H1 (cell line): ENCODE measurements at regions not wholly inside any gene's neighbourhood (a gene's known extent, or its start where the extent isn't known, plus 50 kb on each side); places are given as distances from the start of the nearest gene placed in this dataset.

Experiments
- CTCF ChIA-PET: fragments of 300-600 bp; sonication (Branson Sonifier 250); formaldehyde crosslinking; loops from one replicate; lab custom pipeline; 2021; ENCODE audit not compliant: partially characterized antibody; lab: Charles Lee
- POLR2A ChIA-PET: fragments of 300-600 bp; sonication (Branson Sonifier 250); formaldehyde crosslinking; loops from one replicate; lab custom pipeline; 2021; ENCODE audit warnings: inconsistent platforms; ENCODE audit not compliant: partially characterized antibody; lab: Charles Lee
- DNase-seq, 2 experiments: peaks; one replicate each; pipeline versions ENCODE4 v3.0.0 to v3.0.0-alpha.2; 2010 to 2022; ENCODE audit warnings: low spot score in 2 of 2, low read depth in 1 of 2, mixed read lengths in 1 of 2
- FAIRE-seq: peaks from 2 replicates; lab custom pipeline; 2011; peaks lifted over from hg19 to GRCh38; lab: Jason Lieb, UNC
- H2AFZ ChIP-seq: 2 replicates; pipeline ENCODE4 v1.8.1; 2012; ENCODE audit warnings: low read length, inconsistent platforms
- H2AK5ac ChIP-seq: 2 replicates; pipeline ENCODE4 v1.6.1; 2013; ENCODE audit warnings: low read depth, low read length
- H2BK120ac ChIP-seq: replicated peaks from 2 replicates; pipeline ENCODE3; 2013; ENCODE audit warnings: low read depth, low read length, inconsistent platforms
- H2BK12ac ChIP-seq: 2 replicates; pipeline ENCODE4 v1.6.1; 2013; ENCODE audit warnings: low read depth, low read length
- H2BK15ac ChIP-seq: 2 replicates; pipeline ENCODE4 v1.6.1; 2013; ENCODE audit warnings: low read length
- H2BK20ac ChIP-seq: 2 replicates; pipeline ENCODE4 v1.6.1; 2013; ENCODE audit warnings: low read length
- H2BK5ac ChIP-seq: 2 replicates; pipeline ENCODE4 v1.6.1; 2013; ENCODE audit warnings: low read depth, low read length
- H3K14ac ChIP-seq: 2 replicates; pipeline ENCODE4 v1.6.1; 2013; ENCODE audit warnings: inconsistent platforms; ENCODE audit not compliant: insufficient read length
- H3K18ac ChIP-seq: 2 replicates; pipeline ENCODE4 v1.6.1; 2013; ENCODE audit warnings: low read length; ENCODE audit errors: extremely low read depth
- H3K23ac ChIP-seq: 2 replicates; pipeline ENCODE4 v1.6.1; 2013; ENCODE audit warnings: inconsistent platforms; ENCODE audit not compliant: insufficient read length
- H3K23me2 ChIP-seq: 2 replicates; pipeline ENCODE4 v1.6.1; 2013; ENCODE audit warnings: low read depth, low read length
- H3K27ac ChIP-seq: 2 replicates; pipeline ENCODE4 v1.6.1; 2011; ENCODE audit warnings: low read depth, low read length, inconsistent platforms
- H3K27me3 ChIP-seq, 4 experiments: replicated peaks in 1 of 4; 1 replicate in 1 of 4; 2 replicates in 3 of 4; pipeline versions ENCODE4 v1.6.1 to v1.8.1; 2011 to 2013; ENCODE audit warnings: low read length in 3 of 4, mild to moderate bottlenecking in 3 of 4, inconsistent platforms in 2 of 4, mixed read lengths in 2 of 4, moderate library complexity in 1 of 4; ENCODE audit not compliant: control insufficient read depth in 3 of 4, insufficient read depth in 3 of 4; ENCODE audit errors: extremely low read depth in 1 of 4
- H3K36me3 ChIP-seq, 4 experiments: 2 replicates each; pipeline versions ENCODE4 v1.6.1 to v1.8.1; 2011 to 2013; ENCODE audit warnings: mild to moderate bottlenecking in 4 of 4, low read length in 3 of 4, moderate library complexity in 2 of 4, control low read depth in 1 of 4, inconsistent platforms in 1 of 4; ENCODE audit not compliant: insufficient read depth in 4 of 4, control insufficient read depth in 2 of 4
- H3K4ac ChIP-seq: replicated peaks from 2 replicates; pipeline ENCODE3; 2013; ENCODE audit warnings: low read length, low read depth, mixed read lengths, inconsistent platforms; ENCODE audit not compliant: insufficient read length
- H3K4me1 ChIP-seq, 4 experiments: replicated peaks in 1 of 4; 1 replicate in 1 of 4; 2 replicates in 3 of 4; pipeline versions ENCODE4 v1.6.1 to v1.8.1; 2011 to 2013; ENCODE audit warnings: low read length in 3 of 4, inconsistent platforms in 2 of 4, mixed read lengths in 1 of 4; ENCODE audit not compliant: insufficient read depth in 4 of 4, control insufficient read depth in 3 of 4
- H3K4me2 ChIP-seq, 2 experiments: 2 replicates each; pipeline versions ENCODE4 v1.6.1 to v1.8.1; 2011 to 2013; ENCODE audit warnings: low read depth in 2 of 2, low read length in 2 of 2, control low read depth in 1 of 2, inconsistent platforms in 1 of 2, mild to moderate bottlenecking in 1 of 2; ENCODE audit not compliant: insufficient read depth in 1 of 2
- H3K4me3 ChIP-seq, 4 experiments: fragments of 200-600, 300-600 bp in 1 of 4; sonication (generic), shearing (Covaris generic), sonication (Bioruptor Twin) in 1 of 4; 2 replicates each; pipeline versions ENCODE4 v1.5.1 to v1.8.1; 2011 to 2016; ENCODE audit warnings: low read length in 4 of 4, low read depth in 3 of 4, control low read depth in 2 of 4, inconsistent platforms in 2 of 4, mild to moderate bottlenecking in 2 of 4, mixed read lengths in 1 of 4, moderate library complexity in 1 of 4; ENCODE audit not compliant: insufficient read depth in 2 of 4; ENCODE audit errors: extremely low read depth in 1 of 4
- H3K56ac ChIP-seq: replicated peaks from 2 replicates; pipeline ENCODE3; 2013; ENCODE audit warnings: low read depth, mild to moderate bottlenecking, mixed read lengths, low read length, inconsistent platforms; ENCODE audit not compliant: insufficient read length
- H3K79me1 ChIP-seq: 2 replicates; pipeline ENCODE4 v1.6.1; 2013; ENCODE audit warnings: low read depth, low read length, control low read depth
- H3K79me2 ChIP-seq, 2 experiments: 2 replicates each; pipeline versions ENCODE4 v1.6.1 to v1.8.1; 2012 to 2013; ENCODE audit warnings: low read length in 2 of 2, mild to moderate bottlenecking in 2 of 2, inconsistent platforms in 1 of 2; ENCODE audit not compliant: insufficient read depth in 2 of 2, control insufficient read depth in 1 of 2
- H3K9ac ChIP-seq, 4 experiments: replicated peaks in 1 of 4; 1 replicate in 1 of 4; 2 replicates in 3 of 4; pipeline versions ENCODE4 v1.6.1 to v1.8.1; 2011 to 2013; ENCODE audit warnings: low read depth in 3 of 4, low read length in 3 of 4, control low read depth in 2 of 4, mild to moderate bottlenecking in 2 of 4, moderate library complexity in 2 of 4, inconsistent platforms in 1 of 4; ENCODE audit errors: extremely low read depth in 1 of 4
- H3K9me3 ChIP-seq, 2 experiments: 2 replicates each; pipeline versions ENCODE4 v1.6.1 to v1.8.1; 2012 to 2013; ENCODE audit warnings: mild to moderate bottlenecking in 2 of 2, moderate library complexity in 2 of 2, control low read depth in 1 of 2, inconsistent platforms in 1 of 2, low read depth in 1 of 2, low read length in 1 of 2, mixed read lengths in 1 of 2; ENCODE audit not compliant: insufficient read depth in 2 of 2
- H4K20me1 ChIP-seq, 2 experiments: replicated peaks in 1 of 2; 2 replicates each; pipeline versions ENCODE3 to v1.8.1; 2011 to 2013; ENCODE audit warnings: inconsistent platforms in 2 of 2, low read length in 2 of 2, mild to moderate bottlenecking in 1 of 2; ENCODE audit not compliant: insufficient read depth in 2 of 2, control insufficient read depth in 1 of 2
- H4K5ac ChIP-seq: 2 replicates; pipeline ENCODE4 v1.6.1; 2013; ENCODE audit warnings: low read length, low read depth, mixed read lengths, inconsistent platforms; ENCODE audit not compliant: insufficient read length
- H4K8ac ChIP-seq: 2 replicates; pipeline ENCODE4 v1.8.0; 2013; ENCODE audit warnings: mild to moderate bottlenecking, moderate library complexity, low read length, inconsistent platforms; ENCODE audit not compliant: insufficient read depth; ENCODE audit errors: extremely low read depth
- H4K91ac ChIP-seq: replicated peaks from 2 replicates; pipeline ENCODE3; 2013; ENCODE audit warnings: low read length, mixed read lengths, inconsistent platforms; ENCODE audit not compliant: insufficient read length
- KDM1A ChIP-seq: fragments of 200-600, 300-600 bp; sonication (generic); IDR thresholded peaks from 2 replicates; pipeline ENCODE4 v1.7.1; 2016; ENCODE audit warnings: mild to moderate bottlenecking, low read length, borderline replicate concordance
- MAFK ChIP-seq: IDR thresholded peaks from 2 replicates; pipeline ENCODE4 v1.6.1; 2012; ENCODE audit warnings: low read depth, mild to moderate bottlenecking, improper control_type of control experiment, low read length
- POU5F1 ChIP-seq: IDR thresholded peaks from 2 replicates; pipeline ENCODE4 v1.6.1; 2011; ENCODE audit warnings: low read depth, mild to moderate bottlenecking, low read length, moderate library complexity
- TCF12 ChIP-seq: IDR thresholded peaks from 2 replicates; pipeline ENCODE4 v1.6.1; 2011; ENCODE audit warnings: low read depth, mild to moderate bottlenecking, low read length
- TEAD4 ChIP-seq: IDR thresholded peaks from 2 replicates; pipeline ENCODE4 v1.6.1; 2012; ENCODE audit warnings: low read depth, low read length, inconsistent platforms, mixed read lengths
- WGBS, 2 experiments: shearing (Covaris generic) in 1 of 2; methylation state at CpG; one replicate each; pipeline versions ENCODE4 v1.1.6 to v1.1.7; 2013 to 2015; ENCODE audit warnings: low lambda C conversion rate in 2 of 2, mixed read lengths in 2 of 2, inconsistent platforms in 1 of 2, low coverage in 1 of 2, missing lambda C conversion rate in 1 of 2; ENCODE audit not compliant: insufficient replicate concordance in 2 of 2, insufficient coverage in 1 of 2, insufficient read length in 1 of 2; ENCODE audit errors: extremely low coverage in 1 of 2, missing lambda C conversion rate in 1 of 2; 5-methylcytosine and 5-hydroxymethylcytosine counted together

GRCh38 chr16:49928176-49929041 is 72.5 kb upstream of the ZNF423 start:
- no peaks in the 10 kb centered on the region for H3K23me2 ChIP-seq
- no peaks in the 10 kb centered on the region for H3K27me3 ChIP-seq
- no peaks in the 10 kb centered on the region for H3K9me3 ChIP-seq
- no peaks in the 10 kb centered on the region for H3K79me1 ChIP-seq
- H3K4me3 ChIP-seq: no peak overlapping the region
- H3K4me1 ChIP-seq: peaks cover 0 to 3% (median 1%) of the 10 kb centered on the region in 4 experiments; a peak in 3 of 7 replicates
- 0 out of 2 replicates have a peak overlapping the region, but pooled peaks have one; percentile 10 for H2BK15ac ChIP-seq
- H2BK12ac ChIP-seq: no peak overlapping the region
- DNase-seq (no peak), FAIRE-seq (no peak)
- H2BK5ac ChIP-seq: no peak overlapping the region
- H3K4me2 ChIP-seq: no peak overlapping the region
- no peak overlapping the region for H2AFZ ChIP-seq
- ChIA-PET POLR2A (no interaction called here), CTCF (interaction anchor here (0.7 to 2.3 kb wide), 6 partner anchors 9 to 93 kb away, joined by 3 to 6 read pairs (median 3); no protein-coding TSS in a partner anchor)
- H2BK20ac ChIP-seq: no peak overlapping the region
- no peak overlapping the region for H3K27ac ChIP-seq
- no peak overlapping the region for H4K91ac ChIP-seq
- H2AK5ac ChIP-seq: no peak overlapping the region
- H4K8ac ChIP-seq: no peak overlapping the region
- no peak overlapping the region for H3K23ac ChIP-seq
- H2BK120ac ChIP-seq: no peak overlapping the region
- 86% methylated on average over 16 of the region's 16 CpGs; no CpG with 5 or more reads in 1 of the 2 experiments for WGBS, 2 experiments
- H4K20me1 ChIP-seq: no peaks in the 10 kb centered on the region
- no peak overlapping the region for H3K18ac ChIP-seq
- no peaks in the 10 kb centered on the region for H3K36me3 ChIP-seq
- H3K79me2 ChIP-seq: no peaks in the 10 kb centered on the region
- H3K14ac ChIP-seq: no peak overlapping the region
- H3K9ac ChIP-seq: no peak overlapping the region
- no peak overlapping the region for H4K5ac ChIP-seq
- H3K56ac ChIP-seq: no peak overlapping the region
- H3K4ac ChIP-seq: no peak overlapping the region
- no peak for TF ChIP-seq POU5F1
- no peak for TF ChIP-seq TCF12
- no peak for TF ChIP-seq KDM1A
- no peak for TF ChIP-seq TEAD4
- no peak for TF ChIP-seq MAFK
